ENCODE measurements at regions not wholly inside any gene's neighbourhood (a gene's known extent, or its start where the extent isn't known, plus 50 kb on each side); places are given as distances from the start of the nearest gene placed in this dataset.
A peak's percentile ranks its signal among the peaks of the same experiment; 100 is the strongest.
"Not testable (repeated sequence)": the region's sequence is repeated elsewhere in the genome, so short reads cannot be mapped to it uniquely, and the experiment has no call there.

DNA sequence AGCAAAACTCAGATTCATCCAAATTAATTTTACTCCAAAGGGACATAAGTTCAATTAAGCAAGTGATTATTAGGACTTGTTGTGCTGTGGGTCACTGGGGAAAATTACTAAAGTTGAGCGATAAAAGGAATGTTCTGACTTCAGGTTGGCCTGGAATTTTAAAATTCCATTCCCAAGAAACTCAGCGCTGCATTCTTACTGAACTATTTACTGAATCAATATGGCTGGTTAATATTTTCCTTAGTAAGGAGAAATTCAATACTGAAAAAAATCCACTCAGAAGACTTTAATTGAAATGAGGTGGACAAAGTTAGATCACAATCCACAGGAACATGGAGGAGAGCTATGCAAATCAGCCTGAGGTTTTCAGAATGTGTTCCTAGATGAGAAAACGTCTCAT is 578.9 kb upstream of the NR5A2 start:
- DNase-seq (ENCODE audit: low spot score), result no peak

DNA sequence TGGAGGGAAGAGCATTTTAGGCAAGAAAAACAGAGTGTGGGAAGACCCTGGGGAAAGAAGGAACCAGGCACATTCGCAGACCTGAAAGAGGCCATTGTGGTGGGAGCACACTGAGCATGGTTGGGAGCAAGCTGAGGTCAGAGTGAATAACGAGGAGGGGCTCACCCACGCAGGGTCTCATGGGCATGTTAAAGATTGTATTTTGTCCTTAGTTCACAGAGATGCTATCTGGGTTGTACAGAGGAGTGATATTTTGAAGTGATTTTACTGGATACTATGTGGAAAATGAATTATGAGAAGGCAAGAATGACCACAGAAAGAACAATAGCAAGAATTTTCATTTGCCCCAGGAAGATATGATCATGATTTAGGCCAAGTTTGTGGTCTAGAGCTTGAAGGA is 578.3 kb upstream of the NR5A2 start:
- DNase-seq (ENCODE audit: low spot score), result no peak

DNA sequence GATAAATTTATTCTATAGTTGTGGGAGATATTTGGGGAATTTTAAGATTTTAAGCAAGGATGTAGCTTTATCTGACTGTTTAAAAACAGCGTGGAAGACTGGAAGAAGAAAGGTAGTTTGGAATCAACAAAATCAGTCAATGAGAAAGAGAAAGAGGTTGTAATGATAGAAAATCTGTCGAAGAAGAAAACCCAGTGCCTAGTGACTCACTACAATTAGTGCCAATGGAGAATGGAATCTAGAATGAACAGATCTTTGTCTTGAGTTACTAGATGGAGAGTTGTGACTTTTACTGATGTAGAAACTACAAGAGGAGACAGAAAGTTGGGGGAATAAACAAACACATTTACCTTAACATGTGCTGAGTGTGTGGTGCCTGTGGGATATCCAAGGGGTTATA is 577.8 kb upstream of the NR5A2 start:
- no peak for DNase-seq (ENCODE audit: low spot score)

DNA sequence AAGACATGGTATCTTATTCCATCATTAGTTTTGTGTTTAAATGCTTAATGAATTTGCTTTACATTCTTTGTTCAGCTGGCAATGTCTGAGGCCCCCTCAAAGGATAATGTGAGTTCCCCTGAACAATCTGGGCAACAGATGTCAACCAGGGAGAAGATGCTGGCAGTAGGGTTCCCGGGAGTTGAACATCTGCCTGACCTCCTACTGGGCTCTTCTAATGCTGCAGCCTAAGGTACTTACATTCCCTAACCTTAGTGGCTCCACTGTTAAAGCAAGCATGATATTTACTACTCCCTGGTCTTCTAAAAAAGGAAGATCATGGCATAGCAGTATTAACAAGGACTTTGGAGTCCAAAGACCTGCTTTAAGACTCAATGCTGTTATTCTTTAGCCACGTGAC is 574.9 kb upstream of the NR5A2 start:
- no peak for DNase-seq (ENCODE audit: low spot score)

DNA sequence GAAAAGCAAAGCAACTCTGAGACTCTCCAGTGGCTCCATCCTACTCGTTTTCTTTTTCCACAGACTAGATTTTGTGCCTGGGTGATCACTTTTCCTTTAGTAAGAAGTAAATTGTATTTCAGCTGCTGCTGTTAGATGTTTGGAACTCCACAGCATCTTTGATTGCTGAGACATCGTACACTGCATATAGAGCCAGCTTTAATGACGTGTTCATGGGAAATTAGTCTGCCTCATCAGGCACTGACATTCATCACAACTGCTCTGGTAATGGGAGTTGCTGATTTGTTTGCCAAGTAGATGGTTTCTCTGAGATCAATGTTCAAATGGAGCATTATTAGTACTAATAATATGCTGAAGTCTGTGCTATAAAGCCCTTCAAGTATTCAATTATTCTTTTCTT is 573.8 kb upstream of the NR5A2 start:
- no peak for DNase-seq (ENCODE audit: low spot score)

DNA sequence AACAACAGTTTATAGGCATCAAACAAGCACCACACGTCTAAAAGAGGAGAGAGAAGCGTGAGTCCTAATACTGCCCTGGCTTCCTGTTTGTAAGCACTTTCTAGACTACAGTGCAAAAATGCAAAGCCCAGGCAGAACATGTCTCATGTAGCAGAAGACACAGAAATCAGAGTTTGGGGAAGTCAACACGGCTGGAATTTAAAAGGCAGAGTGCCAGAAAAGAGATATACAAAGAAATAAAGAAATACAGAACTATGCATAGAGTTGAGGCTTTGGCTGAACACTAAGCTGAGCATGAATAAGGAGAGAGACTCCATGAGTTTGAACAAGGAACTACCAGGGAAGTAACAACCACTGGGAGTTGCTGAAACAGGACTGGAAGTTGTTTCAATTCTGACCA is 566.6 kb upstream of the NR5A2 start:
- DNase-seq (ENCODE audit: low spot score), result no peak

DNA sequence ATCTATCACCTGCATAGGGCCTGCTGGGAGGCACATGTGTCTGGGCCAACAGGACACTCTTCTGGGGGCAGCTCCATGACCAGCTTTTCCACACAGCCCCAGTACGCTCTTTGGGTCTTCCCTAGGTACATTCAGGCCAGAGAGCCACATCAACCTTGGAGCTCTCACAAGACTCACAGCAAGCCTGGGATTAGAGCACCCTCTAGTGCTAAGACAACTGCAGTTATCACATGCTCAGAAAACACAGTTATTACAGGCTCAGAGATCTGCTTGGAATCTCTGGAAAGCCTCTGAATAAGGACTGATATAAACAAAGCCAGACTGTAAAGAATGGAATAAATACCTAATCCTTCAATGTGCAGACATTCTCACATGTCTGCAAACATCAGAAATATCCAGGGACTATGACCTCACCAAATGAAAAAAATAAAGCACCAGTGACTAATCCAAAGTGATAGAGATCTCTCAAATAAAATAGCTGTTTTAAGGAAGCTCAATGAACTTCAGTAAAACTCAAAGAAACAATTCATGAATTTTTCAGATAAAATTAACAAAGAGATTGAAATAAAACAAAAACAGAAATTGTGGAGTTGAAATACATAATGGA is 563.9 kb upstream of the NR5A2 start:
- peak; percentile 10 for DNase-seq (ENCODE audit: low spot score)

DNA sequence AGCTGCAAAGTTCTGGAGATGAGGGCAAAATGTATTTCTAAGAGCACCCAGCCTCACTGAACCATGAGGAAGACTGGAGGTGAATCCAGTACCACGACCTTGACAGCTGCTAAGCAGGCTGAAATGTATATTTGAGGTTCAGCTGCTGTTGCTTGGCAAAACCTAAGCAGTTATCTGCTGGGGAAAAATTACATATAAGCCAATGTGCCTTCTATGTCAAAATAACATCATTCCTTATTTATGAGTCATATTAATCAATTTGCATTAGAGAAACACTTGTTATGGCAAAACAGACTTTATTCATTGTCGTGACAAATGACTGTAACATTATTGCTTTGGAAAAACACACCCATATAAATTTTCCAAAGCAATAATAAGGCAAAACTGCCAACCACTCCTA is 560.5 kb upstream of the NR5A2 start:
- no peak for DNase-seq (ENCODE audit: low spot score)

DNA sequence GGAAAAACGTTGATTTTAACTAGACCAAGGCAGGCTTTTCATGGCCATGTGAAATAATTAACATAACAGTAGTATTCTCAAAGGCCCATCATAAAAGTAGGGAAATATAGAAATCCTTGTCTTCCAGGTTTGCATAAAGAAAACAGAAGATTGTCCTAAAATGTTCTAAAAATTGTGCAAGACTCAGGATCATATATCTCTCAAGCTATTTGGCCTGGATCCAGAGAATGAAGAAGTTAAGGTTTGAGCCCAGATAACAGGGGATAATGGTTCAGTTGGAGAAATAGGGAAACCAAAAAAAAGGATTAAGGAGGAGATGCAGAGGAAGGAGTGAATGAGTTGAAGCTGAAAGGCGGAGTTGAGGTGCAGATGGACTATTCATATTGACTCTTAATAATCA is 555.5 kb upstream of the NR5A2 start:
- DNase-seq (ENCODE audit: low spot score), result no peak

DNA sequence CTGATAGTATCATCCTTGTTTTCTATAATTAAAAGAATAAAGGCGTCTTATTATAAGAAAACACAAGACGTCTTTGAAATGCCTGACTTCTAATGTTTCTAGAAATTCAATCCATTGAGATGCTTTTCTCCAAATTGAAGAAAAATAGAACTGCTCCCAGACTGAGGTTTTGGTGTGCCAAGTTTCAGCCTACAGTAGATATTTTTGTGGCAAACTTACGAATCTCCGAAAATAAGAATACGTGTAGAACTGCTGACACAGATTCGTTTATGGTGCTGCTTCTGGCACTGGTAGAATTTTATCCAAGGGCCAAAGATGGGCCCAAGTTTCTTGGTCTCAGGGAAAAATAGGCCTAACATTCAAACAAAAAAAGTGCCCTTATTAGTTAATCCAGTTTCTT is 554.5 kb upstream of the NR5A2 start:
- no peak for DNase-seq (ENCODE audit: low spot score)

DNA sequence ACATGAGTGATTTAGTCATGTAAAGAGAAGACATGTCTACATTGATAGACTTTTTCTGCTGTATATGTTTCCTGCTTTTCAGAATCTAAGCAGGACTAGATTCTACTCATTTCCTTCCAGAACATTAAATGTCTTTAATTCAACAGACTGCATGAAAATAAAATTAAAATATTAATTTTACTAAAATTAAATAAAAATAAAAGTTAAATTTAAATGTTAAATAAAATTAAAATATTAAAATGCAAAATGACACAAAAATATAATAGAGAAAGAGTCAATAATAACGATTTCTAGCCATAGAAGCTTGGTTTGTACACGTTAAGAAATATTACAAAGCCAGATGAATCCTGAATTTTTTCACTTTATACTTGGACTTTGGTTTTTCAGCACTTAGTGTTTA is 552.8 kb upstream of the NR5A2 start:
- no peak for DNase-seq (ENCODE audit: low spot score)

DNA sequence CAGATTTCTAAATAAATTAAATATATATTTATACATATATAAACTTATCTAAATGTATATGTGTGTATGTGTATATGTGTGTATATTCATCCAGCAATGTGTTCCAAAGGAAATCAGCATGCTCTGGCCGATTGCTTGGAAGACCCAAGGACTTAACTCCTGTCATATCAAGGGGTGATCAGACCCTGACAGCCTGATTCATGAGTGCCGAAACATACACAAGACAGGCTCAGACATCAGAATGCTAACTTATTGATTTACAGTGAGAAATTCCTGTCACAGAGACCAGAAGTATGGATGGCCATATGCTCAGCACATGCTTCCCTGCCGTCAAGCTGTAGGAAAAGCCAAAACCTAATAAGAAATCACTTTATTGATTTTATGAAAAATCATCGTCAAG is 545.1 kb upstream of the NR5A2 start:
- no peak for DNase-seq (ENCODE audit: low spot score)

DNA sequence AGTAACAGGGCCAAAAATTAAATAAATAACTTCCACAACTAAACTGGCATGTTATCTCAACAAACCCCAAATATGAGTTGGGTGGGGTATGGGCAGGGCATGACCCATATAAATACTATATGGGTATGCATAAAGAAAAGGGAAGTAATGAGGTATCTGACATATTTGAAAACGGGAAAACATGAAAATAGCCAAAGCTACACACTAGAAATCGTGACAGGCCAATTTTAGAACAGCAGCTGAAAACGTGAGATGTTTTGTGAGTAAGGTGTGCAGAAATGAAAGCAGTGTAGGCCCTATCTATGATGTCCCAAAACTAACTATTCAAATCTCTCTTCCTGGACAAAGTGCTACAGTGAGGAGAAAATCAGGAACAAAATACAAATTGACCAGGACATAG is 537.9 kb upstream of the NR5A2 start:
- no peak for DNase-seq (ENCODE audit: low spot score)

DNA sequence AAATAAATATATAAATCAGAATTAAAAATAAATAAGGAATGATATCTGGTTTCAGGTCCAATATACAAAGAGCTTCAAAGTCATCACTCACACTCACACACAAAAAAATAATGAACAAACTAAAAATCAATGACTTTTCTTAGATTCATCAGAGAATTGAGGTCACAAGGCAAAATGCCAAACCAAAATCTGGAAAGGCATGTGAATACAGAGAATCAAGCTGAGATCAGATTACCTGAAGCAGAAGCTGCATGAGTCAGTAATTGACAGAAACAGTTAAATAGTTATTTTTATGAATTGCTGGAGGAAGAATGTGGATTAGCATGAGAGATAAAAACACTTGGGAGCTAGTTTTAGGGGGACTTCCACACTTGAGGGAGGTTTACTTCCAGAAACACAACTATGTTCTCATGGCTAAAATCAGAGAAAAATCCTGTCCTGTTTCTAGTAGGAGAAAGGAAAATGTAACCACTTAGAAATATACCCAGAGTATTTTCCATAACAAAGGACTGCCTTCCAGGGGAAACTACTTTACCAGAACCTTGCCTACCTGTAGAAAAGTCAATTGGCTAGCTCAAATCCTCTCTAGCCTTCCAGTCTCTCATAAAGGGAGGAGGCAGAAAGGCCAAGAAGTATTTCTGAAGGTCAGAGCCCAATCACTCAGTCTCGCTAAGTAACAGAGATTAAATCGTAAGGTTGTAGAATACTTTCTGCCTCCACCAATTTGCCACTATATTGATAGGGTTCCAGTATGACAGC is 536.6 kb upstream of the NR5A2 start:
- DNase-seq (ENCODE audit: low spot score), result peak; percentile 2

DNA sequence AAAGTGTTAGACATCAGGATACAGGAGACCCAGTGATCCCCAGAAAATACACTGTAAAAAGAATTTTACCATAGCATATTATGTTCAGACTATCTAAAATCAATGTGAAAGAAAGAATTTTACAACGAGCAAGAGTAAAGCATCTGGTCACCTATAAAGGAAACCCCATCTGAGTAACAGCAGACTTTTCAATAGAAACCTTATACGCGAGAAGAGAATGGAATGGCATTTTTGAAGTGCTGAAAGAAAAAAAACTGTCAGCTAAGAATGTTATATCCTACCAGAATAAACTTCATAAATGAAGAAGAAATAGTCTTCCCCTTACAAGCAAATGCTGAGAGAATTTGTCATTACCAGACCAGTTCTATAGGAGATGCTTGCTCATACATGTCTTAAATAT is 532.1 kb upstream of the NR5A2 start:
- DNase-seq (ENCODE audit: low spot score), result no peak

DNA sequence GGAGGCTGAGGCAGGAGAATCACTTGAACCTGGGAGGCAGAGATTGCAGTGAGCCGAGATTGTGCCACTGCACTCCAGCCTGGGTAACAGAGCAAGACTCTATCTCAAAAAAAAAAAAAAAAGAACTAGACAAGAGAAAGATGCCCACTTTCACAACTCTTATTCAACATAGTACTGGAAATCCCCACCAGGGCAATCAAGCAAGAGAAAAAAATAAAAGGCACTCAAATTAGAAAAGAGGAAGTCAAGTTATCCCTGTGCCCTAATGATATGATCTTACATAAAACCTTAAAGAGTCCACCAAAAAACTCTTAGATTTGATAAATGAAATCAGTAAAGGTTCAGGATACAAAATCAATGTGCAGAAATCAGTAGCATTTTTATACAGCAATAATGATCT is 528.7 kb upstream of the NR5A2 start:
- DNase-seq (ENCODE audit: low spot score), result not testable (repeated sequence)

DNA sequence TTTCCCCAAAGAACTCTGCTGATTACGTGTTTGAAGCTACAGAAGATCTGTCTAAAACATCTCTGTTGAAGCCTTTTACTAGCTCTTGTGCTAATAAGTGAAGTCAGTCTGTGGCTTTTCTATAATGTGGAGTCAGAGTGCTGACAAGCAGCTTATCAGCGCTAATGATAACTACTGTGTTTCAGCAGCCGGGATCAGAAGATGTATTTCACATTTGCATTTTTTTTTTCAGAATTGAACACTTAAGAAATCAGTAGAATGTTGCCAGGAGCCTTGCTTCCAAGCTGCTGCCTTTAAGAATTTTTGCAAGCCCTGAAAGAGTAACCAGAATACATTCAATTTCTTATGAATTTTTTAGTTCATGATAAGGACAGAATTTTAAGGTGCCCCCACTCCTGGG is 519.4 kb upstream of the NR5A2 start:
- no peak for DNase-seq (ENCODE audit: low spot score)

DNA sequence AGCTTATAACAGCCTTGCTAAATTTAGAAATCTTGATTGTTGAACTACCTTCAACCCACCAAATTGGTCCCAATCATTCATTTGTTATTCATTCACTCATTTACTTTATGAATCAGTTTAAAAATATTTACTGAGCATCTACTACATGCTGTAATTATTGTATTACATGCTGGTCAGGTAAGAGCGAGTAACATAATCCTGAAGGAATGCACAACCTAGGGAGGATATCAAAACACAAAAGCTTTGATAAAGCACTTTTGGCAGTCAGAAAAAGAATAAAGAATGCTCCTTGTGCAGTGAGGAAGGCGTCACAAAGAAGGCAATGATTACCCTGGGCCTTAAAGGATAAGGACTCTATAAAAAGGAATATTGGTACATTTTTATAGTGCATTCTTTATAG is 518.9 kb upstream of the NR5A2 start:
- DNase-seq (ENCODE audit: low spot score), result no peak

DNA sequence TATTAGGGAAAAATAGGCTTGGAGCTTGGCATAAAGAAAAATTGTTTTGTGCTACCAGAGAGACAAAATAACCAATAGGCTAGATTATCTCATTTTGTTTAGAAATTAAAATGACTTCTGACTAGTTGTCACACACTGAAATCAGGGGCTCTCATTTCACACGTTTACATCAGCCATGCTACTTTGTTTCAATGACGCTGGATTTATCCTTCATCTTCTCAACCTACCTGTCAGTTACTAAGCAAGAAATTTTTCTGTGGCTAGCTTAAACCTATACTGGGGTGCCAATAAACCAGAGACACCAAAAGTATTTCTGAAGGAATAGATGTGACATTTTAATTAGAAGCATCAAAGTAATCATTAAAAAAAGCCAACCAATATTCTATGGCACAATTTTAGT is 518.1 kb upstream of the NR5A2 start:
- no peak for DNase-seq (ENCODE audit: low spot score)

DNA sequence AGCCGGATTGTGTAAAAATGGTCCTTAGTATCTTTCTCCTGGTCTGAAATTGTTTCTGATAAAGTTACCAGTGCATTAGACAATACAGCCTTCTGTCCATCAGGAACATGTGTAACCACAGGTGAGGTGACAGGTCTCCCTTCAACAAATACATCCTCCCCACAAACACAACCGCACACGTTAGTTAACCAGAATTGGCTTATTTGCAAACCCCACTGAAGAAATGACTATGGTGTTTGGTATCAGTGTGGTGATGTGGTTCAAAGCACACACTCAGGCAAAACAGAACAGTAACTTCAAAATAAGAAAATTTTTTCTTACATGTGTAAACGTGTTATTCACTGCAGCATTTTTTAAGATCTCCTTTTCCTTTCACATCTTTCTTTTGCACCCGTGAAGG is 517.2 kb upstream of the NR5A2 start:
- no peak for DNase-seq (ENCODE audit: low spot score)

DNA sequence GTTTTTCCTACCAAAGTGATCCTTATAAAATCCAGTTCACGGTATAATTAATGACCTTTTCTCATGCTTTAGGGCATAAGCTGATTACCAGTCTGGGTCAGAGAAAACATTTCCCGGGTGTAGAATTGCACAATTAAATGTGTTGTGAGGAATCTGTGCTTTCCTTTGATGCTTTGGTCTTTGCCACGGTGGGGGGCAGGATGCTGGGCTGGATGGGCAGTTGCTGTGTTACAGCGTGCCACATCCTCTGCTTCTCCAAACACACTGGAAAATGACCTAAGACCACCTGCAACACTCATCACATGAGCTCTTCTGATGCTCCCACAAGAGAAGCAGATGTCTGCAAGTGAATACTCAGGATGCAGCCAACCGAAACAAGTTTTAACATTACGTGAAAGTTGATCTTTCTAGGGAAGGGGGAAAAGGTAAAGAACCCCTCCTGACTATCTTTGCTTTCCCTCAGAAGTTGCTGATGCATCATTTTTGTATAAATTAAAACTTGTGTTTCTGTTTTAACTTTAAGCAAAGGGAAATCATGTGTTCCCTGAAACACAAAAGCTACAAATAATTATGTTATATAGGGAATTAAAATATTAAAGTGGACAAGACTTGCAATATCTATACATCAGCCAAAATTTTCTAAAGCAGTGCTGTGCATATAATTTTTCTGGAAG is 515.3 kb upstream of the NR5A2 start:
- no peak for DNase-seq (ENCODE audit: low spot score)

DNA sequence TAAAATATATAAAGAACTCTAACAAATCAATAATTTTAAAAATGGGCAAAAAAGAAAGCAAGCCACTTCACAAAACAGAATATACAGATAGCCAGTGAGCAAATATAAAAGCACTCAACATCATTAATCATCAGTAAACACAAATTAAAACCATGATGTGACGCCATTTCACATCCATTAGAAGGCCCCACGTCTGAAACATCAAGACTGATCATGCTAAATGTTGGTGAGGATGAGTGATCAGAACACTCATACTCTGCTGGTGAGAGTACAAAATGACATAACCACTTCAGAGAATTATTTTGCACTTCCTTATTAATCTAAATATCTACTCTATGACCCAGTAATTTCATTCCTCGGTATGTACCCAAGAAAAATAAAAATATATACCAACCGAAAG is 512.2 kb upstream of the NR5A2 start:
- no peak for DNase-seq (ENCODE audit: low spot score)

DNA sequence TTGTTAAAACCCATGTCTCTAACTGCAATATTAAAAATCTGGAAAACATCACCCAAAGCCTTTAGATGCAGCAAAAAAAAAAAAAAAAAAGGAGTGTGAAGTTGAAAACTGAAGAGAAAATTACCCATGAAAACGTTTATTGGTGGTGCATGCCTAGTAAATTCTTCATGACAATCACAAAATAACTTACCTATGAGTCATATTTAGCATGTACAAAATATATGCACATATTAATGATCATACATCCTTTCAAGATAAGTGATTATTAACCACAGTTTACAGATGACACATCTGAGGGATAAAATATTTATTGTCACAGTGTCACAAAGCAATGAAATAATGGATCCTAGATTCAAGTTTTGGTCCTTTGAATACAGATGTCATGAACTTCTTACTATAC is 505.2 kb upstream of the NR5A2 start:
- no peak for DNase-seq (ENCODE audit: low spot score)

DNA sequence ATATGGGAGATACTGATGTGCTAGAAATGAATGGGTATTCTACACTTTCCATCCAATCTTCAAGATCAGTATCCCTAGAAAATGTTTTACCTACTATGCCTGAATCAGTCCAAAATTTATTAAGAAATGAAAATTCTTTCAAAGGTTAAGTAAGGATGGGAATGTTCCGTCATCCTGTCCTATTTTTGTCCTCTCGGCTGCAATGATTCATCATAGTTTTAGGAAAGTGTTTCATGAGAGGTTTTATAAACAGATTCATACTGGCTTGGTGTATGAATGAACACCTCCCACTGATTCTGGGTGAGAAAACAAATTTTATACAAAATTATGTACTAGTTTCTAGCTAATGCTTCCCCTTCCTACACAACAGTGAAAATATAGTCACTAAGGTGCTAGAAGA is 504.6 kb upstream of the NR5A2 start:
- peak; percentile 46 for DNase-seq (ENCODE audit: low spot score)
